ENCODE measurements at regions not wholly inside any gene's neighbourhood (a gene's known extent, or its start where the extent isn't known, plus 50 kb on each side); places are given as distances from the start of the nearest gene placed in this dataset.

DNA sequence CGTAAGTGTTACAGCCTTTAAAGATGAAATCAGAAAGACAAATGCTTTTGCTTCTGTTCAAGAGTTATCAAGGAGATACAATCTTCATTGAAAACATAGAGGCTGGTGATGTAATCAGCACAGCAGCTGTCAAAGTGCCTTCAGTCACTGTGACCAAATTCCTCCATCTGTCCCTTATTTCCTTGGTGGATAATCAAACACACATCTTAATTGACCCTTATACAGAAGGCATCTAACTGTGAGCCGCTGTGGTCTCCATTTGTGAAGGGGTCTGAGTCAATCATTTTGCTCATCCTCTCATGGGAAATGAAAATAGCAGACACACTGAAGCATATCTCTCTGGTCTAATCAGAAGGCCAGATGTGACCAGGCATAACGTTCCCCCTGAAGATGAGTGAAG lies 130.1 kb upstream of the TLR4 start:
- Histone ChIP-seq H3K9me3 (ENCODE audit: control insufficient read depth, low read depth, low read length) (no peaks in the 10 kb centered on the region), H3K4me1 (ENCODE audit: insufficient read depth, low read length) (no peaks in the 10 kb centered on the region), H3K18ac (ENCODE audit: insufficient read length, low read depth, low read length) (no peak overlapping the region), H4K8ac (replicated peaks; ENCODE audit: insufficient read length, low read depth, low read length) (no peak overlapping the region), H3K14ac (ENCODE audit: insufficient read depth, low read length) (no peak overlapping the region), H3K4me2 (ENCODE audit: insufficient read depth, insufficient read length, low read length) (no peak overlapping the region), H3K9ac (ENCODE audit: extremely low read depth, insufficient read length, low read length) (no peak overlapping the region), H2BK120ac (ENCODE audit: low read depth, low read length, poor library complexity, severe bottlenecking) (no peak overlapping the region), H3K27me3 (ENCODE audit: insufficient read depth, low read length) (no peaks in the 10 kb centered on the region), H2AK5ac (ENCODE audit: insufficient read length, low read length) (no peak overlapping the region), H2BK20ac (ENCODE audit: low read depth, low read length, poor library complexity, severe bottlenecking) (no peak overlapping the region), H3K56ac (ENCODE audit: insufficient read length, low read depth, low read length) (no peak overlapping the region), H4K5ac (ENCODE audit: insufficient read length, low read depth, low read length) (no peak overlapping the region), H3K27ac (ENCODE audit: insufficient read length, low read depth, low read length) (no peak overlapping the region), H4K91ac (ENCODE audit: insufficient read length, low read depth, low read length) (no peak overlapping the region), H2BK12ac (ENCODE audit: insufficient read length, low read depth, low read length) (no peak overlapping the region), H2BK15ac (ENCODE audit: low read depth, low read length) (no peak overlapping the region), H3K23ac (ENCODE audit: insufficient read length, low read depth, low read length) (no peak overlapping the region), H3K23me2 (ENCODE audit: insufficient read length, low read depth, low read length, poor library complexity, severe bottlenecking) (no peaks in the 10 kb centered on the region), H2AFZ (ENCODE audit: low read length) (no peak overlapping the region), H3K4ac (ENCODE audit: low read depth, low read length) (no peak overlapping the region), H3T11ph (ENCODE audit: low read length) (no peak overlapping the region), H4K20me1 (ENCODE audit: control insufficient read depth, insufficient read depth, insufficient read length) (no peaks in the 10 kb centered on the region), H3K79me2 (ENCODE audit: insufficient read depth, low read length) (no peaks in the 10 kb centered on the region), H2BK5ac (ENCODE audit: insufficient read length, low read length) (no peak overlapping the region), H3K79me1 (ENCODE audit: insufficient read depth, low read depth, low read length, poor library complexity, severe bottlenecking) (no peaks in the 10 kb centered on the region)
- DNase-seq = no peak
- H3K36me3 Mint-ChIP-seq (ENCODE audit: insufficient read depth in 1 of 3, low read depth in 3 of 3) = no peaks in the 10 kb centered on the region
- H3K9me3 Mint-ChIP-seq = no peaks in the 10 kb centered on the region
- H3K27me3 Mint-ChIP-seq (ENCODE audit: low read depth) = no peaks in the 10 kb centered on the region
- TF ChIP-seq CTCF (conservative IDR thresholded peaks at IDR 0.05) = no peak
- no peaks in the 10 kb centered on the region for H3K4me1 Mint-ChIP-seq
- no CpG with 5 or more reads among the region's 3 CpGs for WGBS (ENCODE audit: extremely low coverage, insufficient read length, low lambda C conversion rate)
- no peak overlapping the region for H3K27ac Mint-ChIP-seq
- H3K4me3 Mint-ChIP-seq = no peak overlapping the region
